ENCODE measurements at regions not wholly inside any gene's neighbourhood (a gene's known extent, or its start where the extent isn't known, plus 50 kb on each side); places are given as distances from the start of the nearest gene placed in this dataset.
A peak's percentile ranks its signal among the peaks of the same experiment; 100 is the strongest.

DNA sequence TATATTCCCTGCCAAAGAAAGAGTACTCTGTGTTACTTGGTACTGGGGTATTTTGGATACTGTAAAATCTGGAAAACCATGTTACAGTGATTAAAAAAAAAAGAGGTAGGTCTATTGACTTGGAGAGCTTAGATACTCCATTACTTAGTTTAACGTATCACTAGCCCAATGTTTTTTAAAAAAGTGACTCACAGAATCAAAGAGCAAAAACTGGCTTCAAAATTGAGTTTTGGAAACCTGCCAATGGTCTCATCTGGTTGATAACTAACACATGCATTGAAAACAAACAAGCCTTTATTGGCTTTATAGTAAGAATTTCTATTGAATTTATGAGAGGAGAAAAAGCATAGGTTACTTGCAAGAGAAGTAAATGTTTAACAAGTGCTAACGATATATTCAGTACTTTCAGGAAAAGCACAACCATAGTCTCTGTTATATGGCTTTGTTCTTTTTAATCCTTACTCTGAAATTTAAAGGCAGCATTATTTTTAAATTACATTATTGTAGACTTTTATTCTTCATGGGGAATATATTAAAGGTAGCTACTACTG, 563.3 kb upstream of the SORCS1 start:
- DNase-seq (ENCODE audit: extremely low read depth, low read depth, low spot score): peak; percentile 51

DNA sequence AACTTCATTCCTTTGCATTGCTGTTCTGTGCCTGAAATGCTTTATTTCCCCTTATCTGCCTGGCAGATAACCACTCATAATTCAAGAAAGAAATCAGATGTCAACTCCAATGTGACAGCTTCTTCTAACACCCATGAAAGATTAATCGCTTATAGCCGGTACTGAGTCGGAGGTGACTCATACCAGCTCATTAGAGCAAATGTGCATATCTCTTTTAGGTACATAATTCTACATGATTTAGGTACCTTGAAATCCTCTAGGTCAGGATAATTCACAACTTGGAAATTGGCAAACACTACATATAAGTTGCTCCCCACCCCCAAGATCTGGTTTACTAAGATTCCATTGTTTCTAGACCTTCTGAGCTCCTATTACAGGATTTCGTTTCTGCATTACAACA, 554.4 kb upstream of the SORCS1 start:
- DNase-seq (ENCODE audit: extremely low read depth, low read depth, low spot score): no peak

GRCh38 chr10:107717046-107717445, 552.5 kb upstream of the SORCS1 start:
- no peak for DNase-seq (ENCODE audit: extremely low read depth, low read depth, low spot score)

DNA sequence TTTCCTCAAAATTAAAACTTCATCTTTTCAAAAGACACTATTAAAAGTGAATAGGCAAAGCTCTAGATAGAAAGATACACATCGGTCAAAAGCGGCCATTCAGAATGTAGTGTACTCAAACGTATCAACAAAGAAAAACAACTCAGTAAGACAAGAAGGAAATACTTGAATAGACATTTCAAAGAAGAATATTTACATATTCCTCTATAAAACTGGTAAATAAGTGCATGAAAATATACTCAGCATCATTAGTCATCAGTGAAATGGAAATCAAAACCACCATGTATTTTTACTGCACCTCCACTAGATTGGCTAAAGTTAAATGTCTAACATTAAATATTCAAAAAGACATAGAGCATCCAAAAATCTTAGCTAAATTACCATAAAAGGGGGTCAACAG, 551.1 kb upstream of the SORCS1 start:
- DNase-seq (ENCODE audit: extremely low read depth, low read depth, low spot score): no peak

- DNase-seq (ENCODE audit: extremely low read depth, low read depth, low spot score): no peak
Observed at GRCh38 chr10:107708981-107709380, 544.5 kb upstream of the SORCS1 start.

DNA sequence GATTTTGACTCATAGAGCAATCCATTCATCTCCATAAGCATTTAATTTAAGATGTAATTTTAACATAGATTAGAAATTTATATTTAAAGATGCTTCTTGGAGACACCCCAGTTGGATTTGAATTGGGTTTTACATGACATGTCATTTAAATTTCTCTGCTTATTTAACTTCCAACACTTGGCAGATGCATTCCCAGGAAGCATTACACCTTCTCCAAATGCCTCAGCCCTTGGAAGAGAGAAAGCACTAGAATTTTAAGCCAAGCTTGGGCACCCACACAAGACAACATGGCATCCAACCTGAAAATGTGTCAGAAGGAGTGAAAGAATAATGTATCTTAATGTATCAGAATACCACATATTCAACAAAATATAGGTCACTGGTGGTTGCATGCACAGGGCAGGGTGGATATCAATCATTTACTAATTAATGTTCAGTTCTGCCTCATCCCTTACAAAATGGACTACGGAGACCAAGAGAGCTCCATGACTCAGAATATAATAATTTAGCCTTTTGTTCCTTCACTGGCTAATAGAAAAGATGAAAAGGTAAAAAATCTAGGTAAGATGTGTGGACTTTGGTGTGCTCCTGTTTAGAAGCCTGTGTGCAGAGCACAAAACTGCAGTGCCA, 541.7 kb upstream of the SORCS1 start:
- DNase-seq (ENCODE audit: extremely low read depth, low read depth, low spot score): no peak

DNA sequence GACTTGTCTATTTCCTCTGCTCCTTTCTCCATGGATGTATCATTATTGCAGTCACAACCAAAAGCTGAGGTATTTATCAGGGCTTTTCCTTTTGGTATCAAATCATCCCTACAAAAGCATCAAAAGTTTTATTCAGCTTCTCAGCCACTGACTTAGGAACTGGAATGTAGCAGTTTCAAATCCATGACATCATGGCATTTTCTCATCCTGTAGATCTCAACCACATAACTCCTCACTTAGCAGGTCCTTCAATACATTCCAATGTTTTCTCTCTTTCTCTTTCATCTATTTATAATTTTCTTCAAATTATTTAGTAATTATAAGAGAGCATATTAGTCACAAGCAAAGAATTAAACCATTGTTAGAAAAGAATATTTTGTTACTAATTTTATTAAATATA, 537.4 kb upstream of the SORCS1 start:
- DNase-seq (ENCODE audit: extremely low read depth, low read depth, low spot score): no peak

- DNase-seq (ENCODE audit: extremely low read depth, low read depth, low spot score): no peak
Observed at GRCh38 chr10:107692072-107692471, 527.6 kb upstream of the SORCS1 start.

- DNase-seq (ENCODE audit: extremely low read depth, low read depth, low spot score): no peak
Observed at GRCh38 chr10:107689323-107689722, 524.8 kb upstream of the SORCS1 start.

GRCh38 chr10:107687701-107688100, 523.2 kb upstream of the SORCS1 start:
- no peak for DNase-seq (ENCODE audit: extremely low read depth, low read depth, low spot score)

DNA sequence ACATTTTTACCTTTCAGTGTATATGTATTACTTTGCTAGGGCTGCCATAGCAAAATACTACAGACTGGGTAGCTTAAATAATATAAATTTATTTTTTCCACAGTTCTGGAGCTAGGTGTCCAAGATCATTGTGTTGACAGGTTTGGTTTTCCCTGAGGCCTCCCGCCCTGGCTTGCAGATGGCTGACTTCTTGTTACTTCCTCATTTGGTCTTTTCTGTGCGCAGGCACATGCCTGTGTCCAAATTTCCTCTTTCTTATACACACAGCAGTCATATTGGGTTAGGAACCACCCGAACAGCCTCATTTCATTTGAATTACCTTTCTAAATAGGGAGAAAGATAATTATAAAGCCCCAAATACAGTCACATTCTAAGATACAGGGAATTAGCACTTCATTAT, 521.6 kb upstream of the SORCS1 start:
- DNase-seq (ENCODE audit: extremely low read depth, low read depth, low spot score): no peak

GRCh38 chr10:107671960-107672359, 507.5 kb upstream of the SORCS1 start:
- DNase-seq (ENCODE audit: extremely low read depth, low read depth, low spot score): no peak

DNA sequence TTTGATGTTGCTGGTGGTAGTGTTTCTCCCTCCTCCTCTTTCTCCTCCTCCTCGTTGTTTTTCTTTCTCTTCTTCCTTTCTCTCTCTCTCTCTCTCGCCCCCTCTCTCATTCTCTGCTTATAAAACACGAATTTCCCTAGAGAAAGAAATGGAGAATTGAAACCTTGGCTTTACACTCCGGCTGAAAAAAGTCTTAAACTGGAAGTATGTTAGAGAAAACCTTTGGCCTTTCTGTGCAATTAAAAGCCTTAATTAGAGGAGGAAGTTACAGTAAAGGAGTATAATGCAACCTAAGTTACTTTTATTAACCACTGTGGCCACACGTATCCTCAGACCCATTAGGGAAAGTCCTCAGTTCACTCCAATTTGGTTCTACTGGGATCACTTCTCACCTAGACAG, 501.7 kb upstream of the SORCS1 start:
- DNase-seq (ENCODE audit: extremely low read depth, low read depth, low spot score): no peak

- DNase-seq (ENCODE audit: extremely low read depth, low read depth, low spot score): no peak
Observed at GRCh38 chr10:107665459-107665858, 501.0 kb upstream of the SORCS1 start.

GRCh38 chr10:107657851-107658250, 493.3 kb upstream of the SORCS1 start:
- no peak for DNase-seq (ENCODE audit: extremely low read depth, low read depth, low spot score)

GRCh38 chr10:107656932-107657331, 492.4 kb upstream of the SORCS1 start:
- no peak for DNase-seq (ENCODE audit: extremely low read depth, low read depth, low spot score)

DNA sequence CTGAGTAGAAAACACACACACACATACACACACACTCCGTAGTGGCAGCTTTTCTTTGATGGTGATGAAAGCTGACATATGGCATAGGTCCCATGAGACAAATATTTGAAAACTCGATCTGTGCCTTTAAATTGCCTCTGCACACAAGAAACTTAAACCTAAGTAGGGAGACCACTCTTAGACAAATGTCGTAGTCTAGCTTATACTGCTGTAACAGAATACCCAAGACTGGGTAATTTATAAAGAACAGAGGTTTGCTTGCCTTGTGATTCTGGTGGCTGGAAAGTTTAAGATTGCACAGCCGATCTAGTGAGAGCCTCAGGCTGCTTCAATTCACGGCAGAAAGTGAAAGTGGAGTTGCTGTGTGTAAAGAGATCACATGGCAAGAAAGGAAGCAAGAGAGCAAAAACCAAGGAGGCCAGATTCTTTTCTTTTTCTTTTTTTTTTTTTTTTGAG, 489.4 kb upstream of the SORCS1 start:
- no peak for DNase-seq (ENCODE audit: extremely low read depth, low read depth, low spot score)

GRCh38 chr10:107650939-107651338, 486.4 kb upstream of the SORCS1 start:
- DNase-seq (ENCODE audit: extremely low read depth, low read depth, low spot score): no peak

GRCh38 chr10:107649249-107649648, 484.7 kb upstream of the SORCS1 start:
- no peak for DNase-seq (ENCODE audit: extremely low read depth, low read depth, low spot score)

DNA sequence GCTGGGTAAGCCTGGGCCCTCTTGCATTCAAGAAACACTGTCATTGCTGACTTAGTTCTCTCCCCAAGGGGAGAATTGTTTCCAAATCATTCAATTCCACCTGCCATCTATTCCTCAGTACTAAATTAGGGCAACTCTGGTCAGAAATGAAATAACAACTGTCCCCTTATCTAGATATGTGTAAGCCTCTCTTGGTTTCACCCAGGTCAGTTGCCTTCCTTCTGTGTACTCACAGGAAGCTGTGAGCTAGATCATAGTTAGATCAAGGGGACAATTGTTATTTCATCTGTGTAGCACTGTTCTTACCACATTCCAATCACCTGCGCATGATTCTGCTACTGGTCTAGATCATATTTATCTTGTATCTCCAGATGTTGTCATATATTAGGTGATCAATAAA, 483.0 kb upstream of the SORCS1 start:
- no peak for DNase-seq (ENCODE audit: extremely low read depth, low read depth, low spot score)

DNA sequence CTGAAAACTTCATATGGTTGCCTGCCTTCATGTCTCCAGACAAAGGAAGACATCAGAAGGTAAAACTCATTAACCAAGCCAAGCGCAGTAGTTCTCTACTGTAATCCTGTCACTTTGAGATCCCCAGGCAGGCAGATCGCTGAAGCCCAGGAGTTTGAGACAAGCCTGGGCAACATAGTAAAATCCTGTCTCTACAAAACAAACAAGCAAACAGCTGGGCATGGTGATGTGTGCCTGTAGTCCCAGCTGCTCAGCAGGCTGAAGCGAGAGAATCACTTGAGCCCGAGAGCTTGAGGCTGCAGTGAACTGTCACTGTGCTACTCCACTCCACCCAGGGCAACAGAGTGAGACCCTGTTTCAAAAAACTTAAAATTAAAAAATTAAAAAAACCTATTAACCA, 467.4 kb upstream of the SORCS1 start:
- no peak for DNase-seq (ENCODE audit: extremely low read depth, low read depth, low spot score)

- no peak for DNase-seq (ENCODE audit: extremely low read depth, low read depth, low spot score)
Observed at GRCh38 chr10:107626862-107627261, 462.4 kb upstream of the SORCS1 start.

- no peak for DNase-seq (ENCODE audit: extremely low read depth, low read depth, low spot score)
Observed at GRCh38 chr10:107623292-107623691, 458.8 kb upstream of the SORCS1 start.
